ENCODE measurements at regions not wholly inside any gene's neighbourhood (a gene's known extent, or its start where the extent isn't known, plus 50 kb on each side); places are given as distances from the start of the nearest gene placed in this dataset.

DNA sequence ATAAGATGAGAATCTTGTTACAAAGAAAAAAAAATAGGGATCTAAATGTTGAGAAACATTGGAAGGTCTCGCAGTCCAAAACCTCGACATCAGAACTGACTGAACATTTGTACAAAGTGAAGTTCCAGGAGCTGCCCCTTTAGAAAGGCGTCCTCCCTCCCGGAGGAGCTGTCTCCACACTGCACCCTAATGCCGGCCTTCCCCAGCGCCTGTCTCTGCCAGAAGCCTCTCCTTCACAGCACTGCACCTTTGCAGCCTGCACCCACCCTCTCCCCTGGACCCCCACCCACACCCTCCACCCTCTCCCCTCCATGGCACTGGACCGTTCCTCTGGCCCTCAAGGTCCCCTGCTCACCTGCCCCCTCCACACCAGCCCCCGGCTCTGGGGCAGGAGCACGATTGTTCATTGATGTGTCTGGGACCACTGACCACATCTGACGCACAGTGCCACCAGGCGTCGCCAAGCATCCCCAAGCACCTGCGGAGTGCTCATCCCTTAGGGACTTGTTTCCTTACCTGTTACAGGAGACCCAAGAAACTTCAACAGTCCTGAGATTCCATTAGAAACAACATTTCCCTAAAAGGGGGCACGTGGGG, 90.3 kb upstream of the SNTG2 start:
- no peak overlapping the region for H3K4me3 Mint-ChIP-seq
- no peak for DNase-seq
- H3K36me3 Mint-ChIP-seq (ENCODE audit: low read depth), result no peaks in the 10 kb centered on the region
- H3K9me3 Mint-ChIP-seq, result peaks cover 3% of the 10 kb centered on the region
- ChIA-PET POLR2A (no interaction called here), CTCF (no interaction called here)
- H3K4me1 Mint-ChIP-seq, result peaks cover 4% of the 10 kb centered on the region
- H3K27me3 Mint-ChIP-seq, result no peaks in the 10 kb centered on the region
- no peak overlapping the region for H3K27ac Mint-ChIP-seq

DNA sequence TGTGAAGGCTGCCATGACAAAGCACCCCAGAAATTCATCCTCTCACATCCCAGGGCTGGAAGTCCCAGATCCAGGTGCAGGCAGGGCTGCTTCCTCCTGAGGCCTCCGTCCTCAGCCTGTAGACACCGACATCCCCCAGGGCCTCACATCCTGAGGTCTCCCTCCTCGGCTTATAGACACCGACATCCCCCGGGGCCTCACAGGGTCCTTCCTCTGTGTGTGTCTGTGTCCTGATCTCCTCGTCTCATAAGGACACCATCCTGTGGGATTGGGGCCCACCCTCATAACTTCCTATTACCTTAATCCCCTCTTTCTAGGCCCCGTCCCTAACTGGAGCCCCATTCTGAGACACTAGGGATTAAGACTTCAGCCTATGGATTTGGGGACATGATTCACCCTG, 92.0 kb upstream of the SNTG2 start:
- Mint-ChIP-seq H3K4me3 (no peak overlapping the region), H3K27ac (no peak overlapping the region), H3K9me3 (peaks cover 15% of the 10 kb centered on the region), H3K27me3 (no peaks in the 10 kb centered on the region), H3K36me3 (ENCODE audit: low read depth) (peaks cover 4% of the 10 kb centered on the region), H3K4me1 (peaks cover 16% of the 10 kb centered on the region)
- POLR2A ChIA-PET, result no interaction called here
- no peak for DNase-seq
- CTCF ChIA-PET, result no interaction called here

DNA sequence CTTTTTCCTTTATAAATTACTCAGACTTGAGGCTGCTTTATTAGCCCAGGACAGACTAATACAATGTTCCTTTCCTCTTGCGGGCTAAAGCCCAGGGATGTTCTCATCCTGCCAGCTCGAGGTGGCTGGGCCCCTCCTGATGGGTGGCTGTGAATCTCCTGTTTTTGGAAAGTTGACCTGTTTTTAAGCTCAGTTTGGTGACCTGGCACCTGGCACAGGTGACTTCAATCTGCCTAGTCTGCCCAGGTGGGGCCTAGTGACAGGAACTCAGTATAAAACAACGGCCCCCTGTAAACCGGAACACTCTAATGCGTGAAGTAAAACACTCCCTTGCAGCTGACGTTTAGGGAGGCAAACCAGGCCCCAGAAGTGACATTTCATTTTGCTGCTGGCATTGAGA, 92.7 kb upstream of the SNTG2 start:
- ChIA-PET POLR2A (no interaction called here), CTCF (no interaction called here)
- no peak overlapping the region for H3K27ac Mint-ChIP-seq
- no peak for DNase-seq
- no peaks in the 10 kb centered on the region for H3K27me3 Mint-ChIP-seq
- H3K9me3 Mint-ChIP-seq, result peaks cover 15% of the 10 kb centered on the region
- H3K4me3 Mint-ChIP-seq, result no peak overlapping the region
- peaks cover 4% of the 10 kb centered on the region for H3K36me3 Mint-ChIP-seq (ENCODE audit: low read depth)
- peaks cover 16% of the 10 kb centered on the region for H3K4me1 Mint-ChIP-seq

DNA sequence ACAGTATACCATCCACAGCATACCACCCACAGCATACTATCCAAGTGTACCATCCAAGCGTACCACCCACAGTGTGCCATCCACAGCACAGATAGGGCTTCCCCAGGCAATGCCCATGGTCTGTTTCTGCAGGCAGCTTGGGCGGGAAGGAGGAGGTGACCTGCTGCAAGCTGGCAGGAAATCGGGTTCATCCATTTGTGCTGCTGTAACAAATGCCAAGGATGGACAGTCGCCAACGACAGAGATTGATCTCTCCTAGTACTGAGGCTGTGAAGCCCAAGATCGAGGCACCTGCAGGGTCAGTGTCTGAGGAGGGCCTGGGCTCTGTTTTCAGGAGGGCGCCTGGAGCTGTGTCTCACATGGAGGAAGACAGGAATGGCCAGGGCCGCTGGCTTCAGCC, 93.6 kb upstream of the SNTG2 start:
- Mint-ChIP-seq H3K9me3 (peaks cover 15% of the 10 kb centered on the region), H3K4me1 (peaks cover 16% of the 10 kb centered on the region), H3K27ac (no peak overlapping the region), H3K27me3 (no peaks in the 10 kb centered on the region), H3K36me3 (ENCODE audit: low read depth) (peaks cover 4% of the 10 kb centered on the region), H3K4me3 (no peak overlapping the region)
- CTCF ChIA-PET, result no interaction called here
- DNase-seq, result no peak
- POLR2A ChIA-PET, result no interaction called here

DNA sequence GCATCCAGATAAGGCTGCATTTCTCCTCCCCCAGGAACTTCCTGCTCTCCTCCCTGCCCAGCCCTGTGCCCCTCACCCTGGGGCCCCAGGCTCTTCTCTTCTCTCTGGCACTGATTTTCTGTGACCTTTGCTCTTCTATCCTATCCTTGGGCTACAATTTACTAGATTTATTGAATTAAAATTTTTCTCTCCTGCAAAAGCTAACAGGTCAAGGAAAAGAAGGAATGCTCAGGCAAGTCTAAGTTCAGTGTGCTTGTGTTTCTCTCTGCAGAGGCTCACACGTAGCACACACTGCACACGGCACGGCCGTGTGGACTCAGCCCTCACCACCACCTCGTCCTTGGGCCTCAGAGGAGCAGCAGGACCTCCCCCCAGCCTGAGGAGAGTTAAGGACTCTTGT, 94.2 kb upstream of the SNTG2 start:
- no peak overlapping the region for H3K27ac Mint-ChIP-seq
- POLR2A ChIA-PET, result no interaction called here
- peaks cover 15% of the 10 kb centered on the region for H3K9me3 Mint-ChIP-seq
- CTCF ChIA-PET, result no interaction called here
- H3K4me3 Mint-ChIP-seq, result no peak overlapping the region
- peaks cover 16% of the 10 kb centered on the region for H3K4me1 Mint-ChIP-seq
- DNase-seq, result no peak
- peaks cover 4% of the 10 kb centered on the region for H3K36me3 Mint-ChIP-seq (ENCODE audit: low read depth)
- no peaks in the 10 kb centered on the region for H3K27me3 Mint-ChIP-seq

DNA sequence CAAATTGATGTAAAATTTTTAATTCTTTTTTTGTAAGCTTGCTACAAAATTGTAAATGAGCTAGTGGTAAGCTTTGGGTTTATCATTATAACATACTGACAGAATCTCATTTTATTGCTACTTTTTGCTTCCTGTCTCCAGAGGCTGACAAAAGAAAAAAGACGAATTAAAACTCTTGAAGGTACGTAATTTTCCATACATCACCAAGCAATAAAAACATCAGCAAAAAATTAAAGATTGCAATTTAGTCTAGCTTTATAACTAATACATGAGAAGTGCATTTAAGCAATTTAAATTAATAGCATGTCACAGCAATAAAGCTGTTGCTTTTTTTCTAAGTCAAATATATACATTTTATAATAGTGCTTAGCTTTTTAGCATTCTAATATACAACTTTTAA, 94.6 kb upstream of the SNTG2 start:
- no peak overlapping the region for H3K27ac Mint-ChIP-seq
- peaks cover 15% of the 10 kb centered on the region for H3K9me3 Mint-ChIP-seq
- POLR2A ChIA-PET, result no interaction called here
- peaks cover 16% of the 10 kb centered on the region for H3K4me1 Mint-ChIP-seq
- no peak for DNase-seq
- CTCF ChIA-PET, result no interaction called here
- H3K27me3 Mint-ChIP-seq, result no peaks in the 10 kb centered on the region
- H3K4me3 Mint-ChIP-seq, result no peak overlapping the region
- H3K36me3 Mint-ChIP-seq (ENCODE audit: low read depth), result peaks cover 4% of the 10 kb centered on the region

DNA sequence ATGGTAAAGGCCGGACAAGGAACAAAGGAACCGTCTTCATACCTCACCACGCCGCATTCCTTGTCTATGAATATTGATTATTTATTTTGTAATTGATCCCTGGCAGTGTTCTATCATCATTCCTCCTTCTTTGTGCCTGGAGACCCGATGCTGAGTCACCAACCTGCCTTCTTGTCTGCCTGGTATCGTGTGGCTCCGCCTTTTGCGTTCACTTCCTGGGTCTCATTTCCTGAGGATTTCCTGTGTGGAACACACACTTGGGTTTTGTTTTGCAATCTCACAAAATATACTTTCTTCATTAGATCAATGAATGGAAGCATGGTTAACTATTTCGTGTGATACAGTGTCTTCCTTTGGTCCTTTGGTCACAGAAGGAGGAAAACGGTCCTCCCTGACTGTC, 95.5 kb upstream of the SNTG2 start:
- Mint-ChIP-seq H3K4me1 (peaks cover 16% of the 10 kb centered on the region), H3K4me3 (no peak overlapping the region), H3K36me3 (ENCODE audit: low read depth) (peaks cover 4% of the 10 kb centered on the region), H3K27ac (no peak overlapping the region), H3K27me3 (no peaks in the 10 kb centered on the region), H3K9me3 (peaks cover 15% of the 10 kb centered on the region)
- ChIA-PET CTCF (interaction anchor here (0.6 kb wide), 1 partner anchor 174 kb away, joined by 3 read pairs; no protein-coding TSS in a partner anchor), POLR2A (no interaction called here)
- DNase-seq, result no peak

DNA sequence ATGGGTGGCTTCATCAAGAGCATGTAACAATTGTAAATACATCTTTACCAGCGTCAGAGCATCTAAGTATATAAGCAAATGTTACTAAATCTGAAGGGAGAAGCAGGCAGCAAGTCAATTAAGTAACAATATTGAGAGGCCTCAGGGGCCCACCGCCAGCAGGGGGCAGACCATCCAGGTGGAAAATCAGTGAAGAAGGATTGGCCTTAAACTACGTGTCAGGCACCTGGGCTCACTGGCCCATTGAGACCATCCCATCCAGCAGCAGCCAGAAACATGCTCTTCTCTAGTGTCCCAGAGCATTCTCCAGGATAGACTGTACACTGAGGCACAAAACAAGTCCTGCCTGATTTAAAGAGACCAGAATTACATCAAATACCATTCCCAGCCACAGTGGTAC, 96.2 kb upstream of the SNTG2 start:
- CTCF ChIA-PET, result interaction anchor here (0.6 kb wide), 1 partner anchor 173 kb away, joined by 3 read pairs; no protein-coding TSS in a partner anchor
- Mint-ChIP-seq H3K27me3 (no peaks in the 10 kb centered on the region), H3K36me3 (ENCODE audit: low read depth) (peaks cover 4% of the 10 kb centered on the region), H3K4me1 (peaks cover 16% of the 10 kb centered on the region), H3K27ac (no peak overlapping the region), H3K9me3 (peaks cover 15% of the 10 kb centered on the region), H3K4me3 (no peak overlapping the region)
- POLR2A ChIA-PET, result no interaction called here
- no peak for DNase-seq

DNA sequence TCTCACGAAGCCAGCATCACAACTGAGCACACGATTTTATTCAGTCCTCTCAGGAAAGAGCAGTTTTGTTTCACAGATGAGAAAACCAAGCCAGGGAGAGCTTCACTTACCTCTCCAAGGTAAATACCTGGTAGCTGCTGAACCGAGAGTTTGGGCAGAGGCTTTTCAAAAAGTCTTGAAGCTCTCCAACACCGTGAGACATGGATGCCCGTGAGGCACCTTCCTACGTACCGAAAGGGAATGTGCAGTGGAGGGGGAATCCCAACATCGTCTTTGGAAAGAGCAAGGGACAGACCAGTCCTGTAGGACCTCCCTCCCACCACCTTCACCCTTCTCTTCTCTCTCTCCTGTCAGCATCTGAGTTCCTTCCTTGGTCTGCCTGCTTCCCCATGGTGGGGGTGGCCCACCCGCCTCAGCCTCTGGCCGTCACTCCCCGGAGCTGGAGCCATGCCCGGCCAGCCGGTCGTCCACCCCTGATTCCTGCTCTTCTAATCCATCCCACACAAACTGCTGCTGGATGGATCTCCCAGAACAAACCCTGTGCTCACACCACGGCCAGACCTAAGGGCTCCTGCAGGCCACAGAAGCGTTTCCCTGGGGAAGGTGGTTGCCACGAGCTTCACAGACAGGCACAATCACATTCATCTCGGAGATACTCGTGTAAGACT, 97.3 kb upstream of the SNTG2 start:
- H3K36me3 Mint-ChIP-seq (ENCODE audit: low read depth), result peaks cover 4% of the 10 kb centered on the region
- ChIA-PET POLR2A (no interaction called here), CTCF (no interaction called here)
- H3K9me3 Mint-ChIP-seq, result peaks cover 15% of the 10 kb centered on the region
- peaks cover 16% of the 10 kb centered on the region for H3K4me1 Mint-ChIP-seq
- no peak for DNase-seq
- H3K27me3 Mint-ChIP-seq, result no peaks in the 10 kb centered on the region
- no peak overlapping the region for H3K27ac Mint-ChIP-seq
- no peak overlapping the region for H3K4me3 Mint-ChIP-seq

DNA sequence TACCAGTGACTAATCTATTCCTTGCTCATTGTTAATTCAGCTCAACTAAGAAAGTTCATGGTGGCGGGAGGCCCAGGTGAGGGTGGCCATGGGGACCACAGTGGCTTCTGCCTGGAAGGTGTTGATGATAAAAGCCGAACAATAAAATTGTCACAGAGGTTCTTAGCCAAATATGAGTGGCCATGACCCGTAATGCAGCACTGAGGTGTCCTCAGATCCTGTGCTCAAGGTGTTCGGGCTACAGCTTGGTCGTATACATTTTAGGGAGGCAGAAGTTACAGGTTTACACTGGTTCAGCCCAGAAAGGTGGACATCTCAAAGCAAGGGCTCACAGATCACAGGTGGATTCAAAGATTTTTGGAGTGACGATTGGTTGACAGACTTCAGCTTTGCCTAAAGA, 98.5 kb upstream of the SNTG2 start:
- CTCF ChIA-PET, result interaction anchor here (0.6 kb wide), 1 partner anchor 737 kb away, joined by 3 read pairs; no protein-coding TSS in a partner anchor
- peaks cover 16% of the 10 kb centered on the region for H3K4me1 Mint-ChIP-seq
- POLR2A ChIA-PET, result no interaction called here
- H3K27me3 Mint-ChIP-seq, result no peaks in the 10 kb centered on the region
- peaks cover 4% of the 10 kb centered on the region for H3K36me3 Mint-ChIP-seq (ENCODE audit: low read depth)
- no peak for DNase-seq
- H3K9me3 Mint-ChIP-seq, result peaks cover 15% of the 10 kb centered on the region
- no peak overlapping the region for H3K4me3 Mint-ChIP-seq
- no peak overlapping the region for H3K27ac Mint-ChIP-seq

DNA sequence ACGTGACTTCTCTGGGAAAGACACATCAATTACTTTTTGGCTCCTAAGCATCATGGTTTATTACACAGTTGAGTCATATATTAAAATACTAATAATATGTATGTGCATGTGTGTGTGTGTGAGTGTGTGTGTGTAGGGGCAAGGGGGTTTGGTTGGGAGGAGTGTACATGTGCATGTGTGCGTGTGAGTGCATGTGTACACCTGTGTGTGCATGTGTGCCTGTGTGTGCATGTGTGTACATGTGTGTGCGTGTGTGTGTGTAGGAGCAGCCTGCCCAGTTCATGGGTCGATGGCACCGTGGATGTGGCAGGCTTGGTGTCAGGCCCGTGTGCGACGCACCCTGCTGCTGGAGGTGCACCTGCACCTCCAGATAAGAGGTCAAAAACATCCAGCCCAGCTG, 99.0 kb upstream of the SNTG2 start:
- Mint-ChIP-seq H3K27me3 (no peaks in the 10 kb centered on the region), H3K4me1 (peaks cover 16% of the 10 kb centered on the region)

DNA sequence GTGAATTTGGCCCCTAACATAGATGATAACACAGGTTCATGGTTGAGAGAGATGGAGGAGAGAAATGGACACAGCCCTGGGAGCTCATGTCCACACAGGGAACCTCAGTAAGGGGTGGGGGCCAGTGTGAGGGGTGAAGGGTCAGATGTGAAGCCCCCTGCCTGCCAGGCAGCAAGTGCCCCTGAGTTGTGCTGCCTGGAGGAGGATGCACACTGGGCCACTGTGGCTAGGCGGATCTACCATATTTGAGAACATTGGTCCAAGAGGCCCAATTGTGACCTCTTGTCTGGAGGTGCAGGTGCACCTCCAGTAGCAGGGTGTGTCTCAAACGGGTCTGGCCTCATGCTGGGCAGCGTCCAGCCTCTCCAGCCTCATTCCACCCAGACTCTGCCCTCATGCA, 99.6 kb upstream of the SNTG2 start:
- H3K27ac Mint-ChIP-seq, result no peak overlapping the region
- H3K4me1 Mint-ChIP-seq, result peaks cover 16% of the 10 kb centered on the region
- peaks cover 15% of the 10 kb centered on the region for H3K9me3 Mint-ChIP-seq
- no peaks in the 10 kb centered on the region for H3K27me3 Mint-ChIP-seq
- no peak overlapping the region for H3K4me3 Mint-ChIP-seq
- H3K36me3 Mint-ChIP-seq (ENCODE audit: low read depth), result peaks cover 4% of the 10 kb centered on the region
- POLR2A ChIA-PET, result no interaction called here
- CTCF ChIA-PET, result no interaction called here
- DNase-seq, result no peak

More for the DNA sequence above, 99.0 kb upstream of the SNTG2 start:
- peaks cover 4% of the 10 kb centered on the region for H3K36me3 Mint-ChIP-seq (ENCODE audit: low read depth)
- no peak for DNase-seq
- peaks cover 15% of the 10 kb centered on the region for H3K9me3 Mint-ChIP-seq
- CTCF ChIA-PET, result interaction anchor here (0.6 kb wide), 1 partner anchor 737 kb away, joined by 3 read pairs; no protein-coding TSS in a partner anchor
- no peak overlapping the region for H3K4me3 Mint-ChIP-seq
- POLR2A ChIA-PET, result no interaction called here
- no peak overlapping the region for H3K27ac Mint-ChIP-seq

DNA sequence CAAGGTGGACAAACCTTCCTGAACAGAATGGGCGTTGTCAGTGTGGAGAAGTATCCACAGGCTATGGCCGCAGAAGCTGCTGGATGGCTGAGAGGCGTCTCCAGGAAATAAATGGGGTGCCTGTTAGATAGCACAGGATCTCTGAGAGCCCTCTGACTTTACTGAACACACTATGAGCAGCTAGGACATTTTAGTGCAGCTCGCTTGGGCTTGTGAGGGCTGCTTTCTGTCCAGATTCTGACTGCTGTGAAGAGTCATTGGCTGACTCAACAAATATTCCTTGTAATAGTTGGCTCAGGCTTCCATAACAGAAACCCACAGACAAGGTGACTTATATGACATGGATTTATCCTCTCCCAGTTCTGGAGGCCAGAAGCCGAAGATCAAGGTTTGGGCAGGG, 100.2 kb upstream of the SNTG2 start:
- peaks cover 13% of the 10 kb centered on the region for H3K4me1 Mint-ChIP-seq
- no peak overlapping the region for H3K4me3 Mint-ChIP-seq
- peaks cover 4% of the 10 kb centered on the region for H3K36me3 Mint-ChIP-seq (ENCODE audit: low read depth)
- no peak for DNase-seq
- no peak overlapping the region for H3K27ac Mint-ChIP-seq
- H3K9me3 Mint-ChIP-seq, result peaks cover 12% of the 10 kb centered on the region
- ChIA-PET POLR2A (no interaction called here), CTCF (no interaction called here)
- no peaks in the 10 kb centered on the region for H3K27me3 Mint-ChIP-seq

DNA sequence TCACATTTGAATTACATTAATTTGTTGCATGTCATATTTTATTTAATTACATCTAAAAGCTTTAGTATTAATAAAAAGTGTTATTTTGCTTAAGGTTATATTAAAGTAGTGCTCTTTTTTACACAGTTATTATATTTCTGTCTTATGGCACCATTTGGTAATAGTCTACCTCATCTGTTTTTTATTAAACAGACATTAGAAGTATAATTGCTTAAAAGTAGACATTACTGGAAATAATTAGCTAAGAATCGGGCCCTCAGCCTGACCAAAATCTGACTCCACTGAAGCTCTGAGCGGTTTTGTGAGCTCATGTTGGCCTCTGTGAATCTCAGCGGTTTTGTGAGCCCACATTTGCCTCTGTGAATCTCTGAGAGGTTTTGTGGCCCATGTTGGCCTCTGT, 102.5 kb upstream of the SNTG2 start:
- H3K27ac Mint-ChIP-seq, result no peak overlapping the region
- CTCF ChIA-PET, result interaction anchor here (0.8 kb wide), 1 partner anchor 107 kb away, joined by 3 read pairs; no protein-coding TSS in a partner anchor
- POLR2A ChIA-PET, result no interaction called here

More for the DNA sequence above, 102.5 kb upstream of the SNTG2 start:
- peaks cover 3% of the 10 kb centered on the region for H3K27me3 Mint-ChIP-seq
- no peaks in the 10 kb centered on the region for H3K9me3 Mint-ChIP-seq
- no peak for DNase-seq
- no peaks in the 10 kb centered on the region for H3K36me3 Mint-ChIP-seq (ENCODE audit: low read depth)
- no peak overlapping the region for H3K4me3 Mint-ChIP-seq
- no peaks in the 10 kb centered on the region for H3K4me1 Mint-ChIP-seq
